Suppressor macrophage (primary cell): ENCODE measurements at regions not wholly inside any gene's neighbourhood (a gene's known extent, or its start where the extent isn't known, plus 50 kb on each side); places are given as distances from the start of the nearest gene placed in this dataset.

Experiments
- DNase-seq, 4 experiments: peaks; one replicate each; pipeline ENCODE4 v3.0.0-alpha.2; 2020 to 2022

GRCh38 chr12:19718401-19718800, 279.1 kb downstream of the AEBP2 start:
- DNase-seq = no peak

- DNase-seq = no peak
These were observed 280.4 kb downstream of the AEBP2 start for GRCh38 chr12:19719672-19720071.

- DNase-seq = no peak
These were observed 286.8 kb downstream of the AEBP2 start for GRCh38 chr12:19726122-19726521.

GRCh38 chr12:19726592-19726991, 287.3 kb downstream of the AEBP2 start:
- DNase-seq = no peak

- no peak for DNase-seq
These were observed 297.7 kb downstream of the AEBP2 start for GRCh38 chr12:19737019-19737418.

GRCh38 chr12:19739195-19739776, 300.0 kb downstream of the AEBP2 start:
- peak; percentile 63 to 81 (median 76) for DNase-seq

GRCh38 chr12:19740472-19741131, 301.3 kb downstream of the AEBP2 start:
- peak in 2 of 4 experiments; percentile 3 to 16 for DNase-seq

- DNase-seq = no peak
These were observed 301.8 kb downstream of the AEBP2 start for GRCh38 chr12:19741132-19741489.

- DNase-seq = no peak
These were observed 305.5 kb downstream of the AEBP2 start for GRCh38 chr12:19744705-19745218.

- no peak for DNase-seq
These were observed 307.2 kb downstream of the AEBP2 start for GRCh38 chr12:19746471-19746870.

GRCh38 chr12:19749906-19750574, 310.7 kb downstream of the AEBP2 start:
- peak in 1 of 4 experiments; percentile 21 for DNase-seq

- no peak for DNase-seq
These were observed 311.8 kb downstream of the AEBP2 start for GRCh38 chr12:19751078-19751477.

GRCh38 chr12:19752712-19753111, 313.4 kb downstream of the AEBP2 start:
- DNase-seq = no peak

GRCh38 chr12:19755136-19755535, 315.8 kb downstream of the AEBP2 start:
- no peak for DNase-seq

GRCh38 chr12:19757317-19757877, 318.1 kb downstream of the AEBP2 start:
- DNase-seq = peak; percentile 4 to 61 (median 29)

GRCh38 chr12:19759227-19759626, 319.9 kb downstream of the AEBP2 start:
- no peak for DNase-seq

- no peak for DNase-seq
These were observed 321.3 kb downstream of the AEBP2 start for GRCh38 chr12:19760611-19761010.

GRCh38 chr12:19761463-19761862, 322.2 kb downstream of the AEBP2 start:
- DNase-seq = peak; percentile 23 to 81 (median 62)

GRCh38 chr12:19763488-19763887, 324.2 kb downstream of the AEBP2 start:
- peak in 2 of 4 experiments; percentile 13 to 35 for DNase-seq

GRCh38 chr12:19764408-19764807, 325.1 kb downstream of the AEBP2 start:
- DNase-seq = no peak

GRCh38 chr12:19771858-19772257, 332.6 kb downstream of the AEBP2 start:
- no peak for DNase-seq

GRCh38 chr12:19772776-19773175, 333.5 kb downstream of the AEBP2 start:
- no peak for DNase-seq

GRCh38 chr12:19775241-19775640, 335.9 kb downstream of the AEBP2 start:
- no peak for DNase-seq
